GM18868 (cell line): ENCODE measurements at regions not wholly inside any gene's neighbourhood (a gene's known extent, or its start where the extent isn't known, plus 50 kb on each side); places are given as distances from the start of the nearest gene placed in this dataset.
A peak's percentile ranks its signal among the peaks of the same experiment; 100 is the strongest.

Experiments
- ATAC-seq: cut with Tn5 transposase; IDR thresholded peaks from one replicate; pipeline ENCODE4 v1.9.1; 2021; ENCODE audit warnings: mild to moderate bottlenecking, moderate library complexity; ENCODE audit not compliant: unreplicated experiment

GRCh38 chr4:80145739-80146138, 51.6 kb upstream of the PRDM8 start:
- ATAC-seq = no peak

- ATAC-seq = no peak
Measured at GRCh38 chr4:80144676-80145470, 52.4 kb upstream of the PRDM8 start.

- ATAC-seq = no peak
Measured at GRCh38 chr4:80143307-80143679, 54.0 kb upstream of the PRDM8 start.

GRCh38 chr4:80142394-80143306, 54.7 kb upstream of the PRDM8 start:
- ATAC-seq = no peak

GRCh38 chr4:80141543-80141942, 55.8 kb upstream of the PRDM8 start:
- ATAC-seq = no peak

- no peak for ATAC-seq
Measured at GRCh38 chr4:80140194-80140593, 57.1 kb upstream of the PRDM8 start.

- ATAC-seq = no peak
Measured at GRCh38 chr4:80139671-80140070, 57.6 kb upstream of the PRDM8 start.

GRCh38 chr4:80138551-80139538, 58.5 kb upstream of the PRDM8 start:
- peak; percentile 91 for ATAC-seq

- ATAC-seq = no peak
Measured at GRCh38 chr4:80137631-80138030, 59.7 kb upstream of the PRDM8 start.

- no peak for ATAC-seq
Measured at GRCh38 chr4:80136270-80136669, 61.0 kb upstream of the PRDM8 start.

GRCh38 chr4:80135702-80136058, 61.6 kb upstream of the PRDM8 start:
- no peak for ATAC-seq

- no peak for ATAC-seq
Measured at GRCh38 chr4:80134936-80135701, 62.1 kb upstream of the ANTXR2 start.

- no peak for ATAC-seq
Measured at GRCh38 chr4:80133240-80133783, 60.3 kb upstream of the ANTXR2 start.

- ATAC-seq = no peak
Measured at GRCh38 chr4:80129785-80130184, 56.8 kb upstream of the ANTXR2 start.

GRCh38 chr4:80128941-80129340, 55.9 kb upstream of the ANTXR2 start:
- ATAC-seq = no peak

- no peak for ATAC-seq
Measured at GRCh38 chr4:80127870-80128419, 54.9 kb upstream of the ANTXR2 start.

- ATAC-seq = no peak
Measured at GRCh38 chr4:80126435-80126834, 53.4 kb upstream of the ANTXR2 start.

GRCh38 chr4:80125252-80126177, 52.5 kb upstream of the ANTXR2 start:
- peak; percentile 71 for ATAC-seq
